ENCODE measurements at regions not wholly inside any gene's neighbourhood (a gene's known extent, or its start where the extent isn't known, plus 50 kb on each side); places are given as distances from the start of the nearest gene placed in this dataset.

GRCh38 chrX:28120072-28120471, 138.8 kb upstream of the DCAF8L1 start:
- TF ChIP-seq, protein P1, sequence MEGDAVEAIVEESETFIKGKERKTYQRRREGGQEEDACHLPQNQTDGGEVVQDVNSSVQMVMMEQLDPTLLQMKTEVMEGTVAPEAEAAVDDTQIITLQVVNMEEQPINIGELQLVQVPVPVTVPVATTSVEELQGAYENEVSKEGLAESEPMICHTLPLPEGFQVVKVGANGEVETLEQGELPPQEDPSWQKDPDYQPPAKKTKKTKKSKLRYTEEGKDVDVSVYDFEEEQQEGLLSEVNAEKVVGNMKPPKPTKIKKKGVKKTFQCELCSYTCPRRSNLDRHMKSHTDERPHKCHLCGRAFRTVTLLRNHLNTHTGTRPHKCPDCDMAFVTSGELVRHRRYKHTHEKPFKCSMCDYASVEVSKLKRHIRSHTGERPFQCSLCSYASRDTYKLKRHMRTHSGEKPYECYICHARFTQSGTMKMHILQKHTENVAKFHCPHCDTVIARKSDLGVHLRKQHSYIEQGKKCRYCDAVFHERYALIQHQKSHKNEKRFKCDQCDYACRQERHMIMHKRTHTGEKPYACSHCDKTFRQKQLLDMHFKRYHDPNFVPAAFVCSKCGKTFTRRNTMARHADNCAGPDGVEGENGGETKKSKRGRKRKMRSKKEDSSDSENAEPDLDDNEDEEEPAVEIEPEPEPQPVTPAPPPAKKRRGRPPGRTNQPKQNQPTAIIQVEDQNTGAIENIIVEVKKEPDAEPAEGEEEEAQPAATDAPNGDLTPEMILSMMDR (IDR thresholded peaks at IDR 0.05), result no peak
- no peak for TF ChIP-seq POLR2A (IDR thresholded peaks at IDR 0.05)
